GM23248 (cell line): ENCODE measurements at regions not wholly inside any gene's neighbourhood (a gene's known extent, or its start where the extent isn't known, plus 50 kb on each side); places are given as distances from the start of the nearest gene placed in this dataset.

ENCODE experiments used
- EZH2 ChIP-seq: fragments of 200-600 bp; sonication (generic); IDR thresholded peaks from 2 replicates; pipeline ENCODE4 v1.6.1; 2018; ENCODE audit warnings: antibody characterized with exemption, mild to moderate bottlenecking; ENCODE audit not compliant: insufficient read depth, poor library complexity, severe bottlenecking
- EZH2phosphoT487 ChIP-seq: fragments of 200-600 bp; sonication (generic); IDR thresholded peaks from 2 replicates; pipeline ENCODE4 v1.6.1; 2018; ENCODE audit warnings: antibody characterized with exemption, moderate library complexity, mild to moderate bottlenecking, low read depth; ENCODE audit not compliant: insufficient read depth

DNA sequence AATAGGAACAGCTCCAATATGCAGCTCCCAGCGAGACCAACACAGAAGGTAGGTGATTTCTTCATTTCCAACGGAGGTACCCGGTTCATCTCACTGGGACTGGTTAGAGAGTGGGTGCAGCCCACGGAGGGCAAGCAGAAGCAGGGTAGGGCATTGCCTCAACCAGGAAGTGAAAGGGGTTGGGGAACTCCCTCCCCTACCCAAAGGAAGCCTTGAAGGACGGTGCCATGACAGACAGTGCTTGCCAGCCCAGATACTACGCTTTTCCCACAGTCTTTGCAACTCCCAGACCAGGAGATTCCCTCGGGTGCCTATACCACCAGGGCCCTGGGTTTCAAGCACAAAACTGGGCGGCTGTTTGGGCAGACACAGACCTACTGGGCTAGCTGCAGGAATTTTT, 576.9 kb upstream of the NECTIN3 start:
- TF ChIP-seq EZH2phosphoT487 (no peak), EZH2 (no peak)
